DND-41 (cell line): ENCODE measurements at regions not wholly inside any gene's neighbourhood (a gene's known extent, or its start where the extent isn't known, plus 50 kb on each side); places are given as distances from the start of the nearest gene placed in this dataset.

Source experiments
- CTCF ChIP-seq: IDR thresholded peaks from 2 replicates; pipeline ENCODE4 v1.5.1; 2012; ENCODE audit warnings: borderline replicate concordance, low read length, moderate library complexity, mild to moderate bottlenecking; ENCODE audit not compliant: poor library complexity, severe bottlenecking; ENCODE audit errors: extremely low read depth
- EZH2 ChIP-seq: IDR thresholded peaks from 3 replicates; pipeline ENCODE4 v1.6.1; 2012; ENCODE audit warnings: borderline replicate concordance, low read depth, mild to moderate bottlenecking, moderate library complexity, low read length, inconsistent platforms; ENCODE audit not compliant: severe bottlenecking

- TF ChIP-seq CTCF (no peak), EZH2 (no peak)
Measured at GRCh38 chr1:60918867-60919266, 163.5 kb upstream of the NFIA start.
